K562 (cell line): ENCODE measurements at regions not wholly inside any gene's neighbourhood (a gene's known extent, or its start where the extent isn't known, plus 50 kb on each side); places are given as distances from the start of the nearest gene placed in this dataset.

Source experiments
- ATAC-seq: fragments of 200-7000 bp; cut with Tn5 transposase; 3 replicates; pipeline ENCODE4 v1.9.1; 2020; ENCODE audit warnings: moderate library complexity
- BruUV-seq: library from RNA; stranded (reverse); fragments of 400-500 nt; replicated peaks from 2 replicates; lab custom pipeline; 2021; lab: Mats Ljungman, UMichigan
- CTCF ChIA-PET: fragments of 300-600 bp; formaldehyde crosslinking; extraction: SDS; loops from one replicate; lab custom pipeline; 2021; ENCODE audit warnings: low intra/inter-chr PET ratio; lab: Yijun Ruan, JAX
- POLR2A ChIA-PET: fragments of 300-600, 350-650 bp; sonication (Branson Sonifier 250); formaldehyde crosslinking; extraction: SDS; loops from one replicate; lab custom pipeline; 2021; ENCODE audit warnings: antibody characterized with exemption, inconsistent platforms; lab: Yijun Ruan, JAX
- DNase-seq, 4 experiments: peaks; one replicate each; pipeline versions ENCODE4 v3.0.0 to v3.0.0-alpha.2; 2011 to 2018; ENCODE audit warnings: low spot score in 3 of 4, mixed read lengths in 3 of 4; ENCODE audit errors: extremely low read depth in 1 of 4
- FAIRE-seq: peaks from 2 replicates; lab custom pipeline; 2011; peaks lifted over from hg19 to GRCh38; lab: Jason Lieb, UNC
- H2AFZ ChIP-seq: 2 replicates; pipeline ENCODE4 v1.6.0; 2011; ENCODE audit warnings: low read depth, low read length, control low read depth, inconsistent platforms
- H3K27ac ChIP-seq: fragments of 200-600 bp; 3 replicates; pipeline ENCODE4 v1.8.0; 2011; ENCODE audit warnings: low read depth, mild to moderate bottlenecking, control low read depth, inconsistent platforms, low read length, moderate library complexity, mixed read lengths; ENCODE audit errors: extremely low read depth
- H3K27me3 ChIP-seq, 2 experiments: fragments of 300-600 bp in 1 of 2; 2 replicates in 1 of 2; 3 replicates in 1 of 2; pipeline versions ENCODE4 v1.6.0 to v1.8.0; 2011; ENCODE audit warnings: inconsistent platforms in 2 of 2, low read length in 2 of 2, mild to moderate bottlenecking in 1 of 2, mixed read lengths in 1 of 2, moderate library complexity in 1 of 2; ENCODE audit not compliant: control insufficient read depth in 2 of 2, insufficient read depth in 2 of 2
- H3K36me3 ChIP-seq: fragments of 300-600 bp; 3 replicates; pipeline ENCODE4 v1.8.0; 2011; ENCODE audit warnings: mild to moderate bottlenecking, low read length, inconsistent platforms; ENCODE audit not compliant: control insufficient read depth, insufficient read depth
- H3K4me1 ChIP-seq, 2 experiments: fragments of 200-600 bp in 1 of 2; replicated peaks in 1 of 2; 2 replicates in 1 of 2; 3 replicates in 1 of 2; pipeline versions ENCODE4 v1.5.1 to v1.8.0; 2011; ENCODE audit warnings: inconsistent platforms in 2 of 2, low read length in 2 of 2, mild to moderate bottlenecking in 1 of 2, mixed read lengths in 1 of 2, moderate library complexity in 1 of 2; ENCODE audit not compliant: control insufficient read depth in 2 of 2, insufficient read depth in 2 of 2
- H3K4me2 ChIP-seq: 2 replicates; pipeline ENCODE4 v1.6.1; 2011; ENCODE audit warnings: low read length, control low read depth, inconsistent platforms, mixed read lengths; ENCODE audit not compliant: insufficient read depth
- H3K4me3 ChIP-seq: fragments of 200-600 bp; sonication (generic), shearing (Covaris generic); 2 replicates; pipeline ENCODE4 v1.5.1; 2016; ENCODE audit warnings: control low read depth, inconsistent platforms
- H3K79me2 ChIP-seq: fragments of 200-600 bp; 3 replicates; pipeline ENCODE4 v1.8.0; 2011; ENCODE audit warnings: low read length, inconsistent platforms; ENCODE audit not compliant: control insufficient read depth, insufficient read depth
- H3K9ac ChIP-seq, 2 experiments: 2 replicates each; pipeline versions ENCODE4 v1.6.0 to v1.6.1; 2011; ENCODE audit warnings: low read depth in 2 of 2, low read length in 2 of 2, control low read depth in 1 of 2, inconsistent platforms in 1 of 2, mild to moderate bottlenecking in 1 of 2, mixed read lengths in 1 of 2; ENCODE audit not compliant: insufficient read depth in 1 of 2
- H3K9me1 ChIP-seq: one replicate; pipeline ENCODE4 v1.6.0; 2011; ENCODE audit warnings: inconsistent platforms, mild to moderate bottlenecking, low read length, moderate library complexity; ENCODE audit not compliant: control insufficient read depth, insufficient read depth
- H3K9me3 ChIP-seq: replicated peaks from 2 replicates; pipeline ENCODE4 v1.5.1; 2011; ENCODE audit warnings: low read depth, low read length, inconsistent platforms; ENCODE audit not compliant: control insufficient read depth, insufficient read depth
- H4K20me1 ChIP-seq: replicated peaks from 2 replicates; pipeline ENCODE4 v1.6.1; 2011; ENCODE audit warnings: low read length, inconsistent platforms, mixed read lengths; ENCODE audit not compliant: control insufficient read depth, insufficient read depth
- BRD4 ChIP-seq: fragments of 200-600 bp; sonication (generic); IDR thresholded peaks from 2 replicates; pipeline ENCODE4 v1.6.1; 2017; ENCODE audit warnings: inconsistent platforms
- KLF13 ChIP-seq: fragments of 450-650 bp; IDR thresholded peaks from 2 replicates; pipeline ENCODE4 v1.6.1; 2016; ENCODE audit warnings: missing genetic modification characterization, low read depth, mild to moderate bottlenecking, missing compliant biosample characterization, moderate library complexity, borderline replicate concordance
- KLF6 ChIP-seq: fragments of 250-450 bp; sonication (Bioruptor Pico); IDR thresholded peaks from 2 replicates; pipeline ENCODE4 v1.4.0; 2020; ENCODE audit warnings: mild to moderate bottlenecking, moderate library complexity, borderline replicate concordance
- MAFF ChIP-seq: IDR thresholded peaks from 2 replicates; pipeline ENCODE4 v1.6.1; 2012; ENCODE audit warnings: low read length, improper control_type of control experiment
- NFATC3 ChIP-seq: fragments of 450-650 bp; IDR thresholded peaks from 2 replicates; pipeline ENCODE4 v1.6.1; 2017; ENCODE audit warnings: mild to moderate bottlenecking
- PCBP1 ChIP-seq: fragments of 200-400 bp; formaldehyde crosslinking; IDR thresholded peaks from 2 replicates; pipeline ENCODE4 v1.6.1; 2018; ENCODE audit warnings: mild to moderate bottlenecking, low read depth, low read length; ENCODE audit not compliant: poor library complexity, severe bottlenecking
- POLR2A ChIP-seq: fragments of 450-650 bp; conservative IDR thresholded peaks from 2 replicates; pipeline ENCODE4 v1.6.1; 2016
- RBBP5 ChIP-seq: fragments of 200-600 bp; sonication (generic); IDR thresholded peaks from 2 replicates; pipeline ENCODE4 v1.6.1; 2012; ENCODE audit warnings: borderline replicate concordance, mild to moderate bottlenecking, low read length, control low read depth, inconsistent platforms; ENCODE audit not compliant: insufficient read depth, poor library complexity, severe bottlenecking
- RBM15 ChIP-seq: fragments of 200-400 bp; formaldehyde crosslinking; IDR thresholded peaks from 2 replicates; pipeline ENCODE4 v1.6.1; 2018; ENCODE audit warnings: mild to moderate bottlenecking, low read length, moderate library complexity; ENCODE audit not compliant: insufficient read depth
- SAFB2 ChIP-seq: fragments of 200-400 bp; formaldehyde crosslinking; IDR thresholded peaks from 2 replicates; pipeline ENCODE4 v1.6.1; 2018; ENCODE audit warnings: borderline replicate concordance, low read length, low read depth, moderate library complexity; ENCODE audit not compliant: severe bottlenecking
- SMAD1 ChIP-seq: fragments of 150-350 bp; IDR thresholded peaks from 2 replicates; pipeline ENCODE4 v1.6.1; 2014; ENCODE audit warnings: low read length, low read depth; ENCODE audit not compliant: partially characterized antibody
- ZNF707 ChIP-seq: fragments of 250-450 bp; sonication (Bioruptor Pico); conservative IDR thresholded peaks from 2 replicates; pipeline ENCODE4 v1.8.0; 2022; ENCODE audit warnings: inconsistent platforms, mild to moderate bottlenecking, moderate library complexity
- ZZZ3 ChIP-seq: fragments of 450-650 bp; IDR thresholded peaks from 2 replicates; pipeline ENCODE4 v1.6.1; 2016; ENCODE audit warnings: antibody characterized with exemption, mild to moderate bottlenecking, moderate library complexity
- WGBS: fragments of 100-300 bp; shearing (Covaris generic); methylation state at CpG from one replicate; pipeline ENCODE4 v1.1.6; 2016; ENCODE audit warnings: low coverage, mixed read lengths; ENCODE audit not compliant: insufficient coverage; ENCODE audit errors: missing lambda C conversion rate; 5-methylcytosine and 5-hydroxymethylcytosine counted together
- in situ Hi-C: fragments of 300-500 bp; cut with MboI; formaldehyde crosslinking; loops from 4 replicates; pipeline ENCODE4 v1.15.0; 2018; ENCODE audit warnings: inconsistent platforms, mixed read lengths
- intact Hi-C: fragments of 100-400 bp; cut with micrococcal nuclease; formaldehyde crosslinking; loops from 2 replicates; pipeline ENCODE4 v1.14.2; 2022
- TF ChIP-seq, protein P1 (sequence below): fragments of 250-450 bp; sonication (Bioruptor Pico); IDR thresholded peaks from 2 replicates; pipeline ENCODE4 v1.5.0; 2021
- TF ChIP-seq, protein P2 (sequence below): sonication (generic); formaldehyde crosslinking; IDR thresholded peaks from 2 replicates; pipeline ENCODE4 v1.8.1; 2023; ENCODE audit warnings: mild to moderate bottlenecking, missing genetic modification reagents, moderate library complexity
- TF ChIP-seq, protein P3 (sequence below): fragments of 250-450 bp; sonication (Bioruptor Pico); IDR thresholded peaks from 2 replicates; pipeline ENCODE4 v1.9.0; 2021; ENCODE audit warnings: mild to moderate bottlenecking, inconsistent platforms

DNA sequence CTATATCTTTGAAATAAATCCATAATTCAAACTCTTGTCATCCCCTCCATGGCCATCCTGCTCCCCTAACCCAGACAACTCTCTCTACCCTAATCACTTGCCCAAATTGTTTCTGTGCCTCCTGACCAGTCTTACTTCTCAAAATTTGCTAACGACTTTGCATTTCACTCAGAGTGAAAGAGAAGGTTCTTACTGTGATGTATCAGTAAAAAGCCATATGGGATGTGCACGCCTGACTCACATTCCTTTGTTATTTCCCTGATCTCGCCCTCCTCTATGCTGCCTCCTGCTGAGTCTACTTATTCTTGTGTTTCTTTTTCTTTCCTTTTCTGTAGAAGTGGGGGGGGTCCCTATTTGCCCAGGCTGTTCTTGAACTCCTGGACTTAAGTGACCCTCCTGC is 487.2 kb upstream of the FRG2C start:
- CTCF ChIA-PET, result no interaction called here
- no peaks in the 10 kb centered on the region for H3K9me1 ChIP-seq
- H3K36me3 ChIP-seq, result no peaks in the 10 kb centered on the region
- POLR2A ChIA-PET, result no interaction called here
- H2AFZ ChIP-seq, result no peak overlapping the region
- H3K79me2 ChIP-seq, result no peaks in the 10 kb centered on the region
- H3K27ac ChIP-seq, result no peak overlapping the region
- WGBS, result 0% methylated on average over 2 of the region's 3 CpGs
- DNase-seq, result no peak
- H3K9me3 ChIP-seq, result no peaks in the 10 kb centered on the region
- no peak overlapping the region for H3K4me2 ChIP-seq
- H3K4me3 ChIP-seq, result no peak overlapping the region
- H3K9ac ChIP-seq, result no peak overlapping the region
- no peak for ATAC-seq
- H3K4me1 ChIP-seq, result no peaks in the 10 kb centered on the region
- no TSS peak for BruUV-seq
- no peaks in the 10 kb centered on the region for H4K20me1 ChIP-seq
- in situ Hi-C loops, result no loop called here
- no peaks in the 10 kb centered on the region for H3K27me3 ChIP-seq
- intact Hi-C loops, result no loop called here
- no peak for TF ChIP-seq POLR2A
- TF ChIP-seq RBBP5, result no peak
- no peak for TF ChIP-seq MAFF
- no peak for TF ChIP-seq BRD4
- TF ChIP-seq ZNF707 (CRISPR knock-in tag), result no peak
- TF ChIP-seq, protein P1, sequence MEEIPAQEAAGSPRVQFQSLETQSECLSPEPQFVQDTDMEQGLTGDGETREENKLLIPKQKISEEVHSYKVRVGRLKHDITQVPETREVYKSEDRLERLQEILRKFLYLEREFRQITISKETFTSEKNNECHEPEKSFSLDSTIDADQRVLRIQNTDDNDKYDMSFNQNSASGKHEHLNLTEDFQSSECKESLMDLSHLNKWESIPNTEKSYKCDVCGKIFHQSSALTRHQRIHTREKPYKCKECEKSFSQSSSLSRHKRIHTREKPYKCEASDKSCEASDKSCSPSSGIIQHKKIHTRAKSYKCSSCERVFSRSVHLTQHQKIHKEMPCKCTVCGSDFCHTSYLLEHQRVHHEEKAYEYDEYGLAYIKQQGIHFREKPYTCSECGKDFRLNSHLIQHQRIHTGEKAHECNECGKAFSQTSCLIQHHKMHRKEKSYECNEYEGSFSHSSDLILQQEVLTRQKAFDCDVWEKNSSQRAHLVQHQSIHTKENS (CRISPR knock-in tag), result no peak
- no peak for TF ChIP-seq RBM15
- no peak for TF ChIP-seq SMAD1
- TF ChIP-seq, protein P2, sequence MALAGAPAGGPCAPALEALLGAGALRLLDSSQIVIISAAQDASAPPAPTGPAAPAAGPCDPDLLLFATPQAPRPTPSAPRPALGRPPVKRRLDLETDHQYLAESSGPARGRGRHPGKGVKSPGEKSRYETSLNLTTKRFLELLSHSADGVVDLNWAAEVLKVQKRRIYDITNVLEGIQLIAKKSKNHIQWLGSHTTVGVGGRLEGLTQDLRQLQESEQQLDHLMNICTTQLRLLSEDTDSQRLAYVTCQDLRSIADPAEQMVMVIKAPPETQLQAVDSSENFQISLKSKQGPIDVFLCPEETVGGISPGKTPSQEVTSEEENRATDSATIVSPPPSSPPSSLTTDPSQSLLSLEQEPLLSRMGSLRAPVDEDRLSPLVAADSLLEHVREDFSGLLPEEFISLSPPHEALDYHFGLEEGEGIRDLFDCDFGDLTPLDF (CRISPR knock-in tag), result no peak
- TF ChIP-seq, protein P3, sequence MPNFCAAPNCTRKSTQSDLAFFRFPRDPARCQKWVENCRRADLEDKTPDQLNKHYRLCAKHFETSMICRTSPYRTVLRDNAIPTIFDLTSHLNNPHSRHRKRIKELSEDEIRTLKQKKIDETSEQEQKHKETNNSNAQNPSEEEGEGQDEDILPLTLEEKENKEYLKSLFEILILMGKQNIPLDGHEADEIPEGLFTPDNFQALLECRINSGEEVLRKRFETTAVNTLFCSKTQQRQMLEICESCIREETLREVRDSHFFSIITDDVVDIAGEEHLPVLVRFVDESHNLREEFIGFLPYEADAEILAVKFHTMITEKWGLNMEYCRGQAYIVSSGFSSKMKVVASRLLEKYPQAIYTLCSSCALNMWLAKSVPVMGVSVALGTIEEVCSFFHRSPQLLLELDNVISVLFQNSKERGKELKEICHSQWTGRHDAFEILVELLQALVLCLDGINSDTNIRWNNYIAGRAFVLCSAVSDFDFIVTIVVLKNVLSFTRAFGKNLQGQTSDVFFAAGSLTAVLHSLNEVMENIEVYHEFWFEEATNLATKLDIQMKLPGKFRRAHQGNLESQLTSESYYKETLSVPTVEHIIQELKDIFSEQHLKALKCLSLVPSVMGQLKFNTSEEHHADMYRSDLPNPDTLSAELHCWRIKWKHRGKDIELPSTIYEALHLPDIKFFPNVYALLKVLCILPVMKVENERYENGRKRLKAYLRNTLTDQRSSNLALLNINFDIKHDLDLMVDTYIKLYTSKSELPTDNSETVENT (CRISPR knock-in tag), result no peak
- no peak for TF ChIP-seq SAFB2
- TF ChIP-seq ZZZ3, result no peak
- no peak for TF ChIP-seq PCBP1
- TF ChIP-seq NFATC3, result no peak
- TF ChIP-seq KLF13 (tag), result no peak
- no peak for TF ChIP-seq KLF6 (CRISPR knock-in tag)
- no peak for FAIRE-seq
